NCI-H2029 treated with DMSO at 0.1 percent for 48 hours (cell line): ENCODE measurements at regions not wholly inside any gene's neighbourhood (a gene's known extent, or its start where the extent isn't known, plus 50 kb on each side); places are given as distances from the start of the nearest gene placed in this dataset.
A peak's percentile ranks its signal among the peaks of the same experiment; 100 is the strongest.

Experiments
- DNase-seq: peaks from one replicate; lab custom pipeline; 2025; lab: John Stamatoyannopoulos, UW

DNA sequence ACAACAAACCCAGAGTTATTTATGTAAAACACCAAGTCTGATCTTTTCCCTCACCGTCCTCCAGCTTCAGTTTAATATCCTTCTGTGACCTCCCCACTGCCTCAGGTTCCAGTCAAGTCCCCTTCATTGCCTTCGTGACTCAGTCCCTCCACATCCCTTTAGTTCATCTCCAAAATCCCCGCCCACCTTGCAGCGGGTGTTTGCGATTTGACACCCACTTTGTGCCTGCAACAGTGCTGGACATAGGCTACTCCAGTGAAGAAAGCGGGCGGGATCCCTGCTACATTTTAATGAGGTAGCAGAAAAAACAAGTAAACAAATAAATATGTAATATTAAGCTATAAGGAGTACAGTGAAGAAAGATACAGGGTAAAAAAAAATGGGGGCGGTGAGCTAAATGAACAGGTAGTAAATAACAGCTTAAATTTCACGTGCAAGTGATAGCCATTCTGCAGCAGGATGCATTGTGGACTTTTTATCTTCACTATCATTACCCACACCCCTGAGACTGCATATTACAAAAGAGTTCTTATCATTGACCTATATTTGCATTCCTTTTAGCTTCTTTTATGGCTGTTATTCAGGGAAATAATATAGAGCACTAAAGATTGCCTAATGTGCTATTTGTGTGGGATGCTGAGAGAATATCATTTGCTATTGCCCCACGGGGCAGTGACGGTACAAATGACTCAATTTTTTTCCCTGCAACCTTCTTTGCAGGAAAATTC, 222.8 kb upstream of the NUDT4 start:
- DNase-seq, result no peak

DNA sequence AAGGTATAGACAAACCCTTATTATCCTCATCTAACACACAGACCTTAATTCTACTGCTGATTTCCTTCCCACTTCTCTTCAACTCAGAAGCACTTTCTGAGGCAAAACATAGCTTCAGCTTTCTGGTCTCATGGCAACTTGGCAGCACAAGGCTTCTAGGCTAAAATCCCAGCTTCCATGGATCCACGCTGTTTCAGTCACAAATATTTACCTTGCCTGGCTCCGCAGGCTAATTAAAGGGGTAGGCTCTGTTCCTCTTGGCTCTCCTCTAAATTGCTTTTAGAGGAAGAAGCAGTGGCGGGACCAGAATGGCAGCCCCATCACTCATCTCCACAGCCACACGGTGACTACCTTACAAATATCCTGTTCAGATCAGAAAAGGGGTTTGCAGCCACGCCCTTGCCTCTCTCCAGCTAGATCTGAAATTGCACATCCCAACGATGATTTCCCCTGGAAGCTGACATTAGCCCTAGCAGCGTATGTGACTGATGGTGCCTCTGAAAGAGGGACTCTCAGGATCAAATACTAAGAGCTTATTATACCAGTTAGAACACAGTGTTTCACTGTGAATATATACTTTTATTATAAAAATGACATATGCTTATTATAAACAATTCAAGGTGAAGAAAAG, 221.5 kb upstream of the NUDT4 start:
- peak; percentile 88 for DNase-seq

DNA sequence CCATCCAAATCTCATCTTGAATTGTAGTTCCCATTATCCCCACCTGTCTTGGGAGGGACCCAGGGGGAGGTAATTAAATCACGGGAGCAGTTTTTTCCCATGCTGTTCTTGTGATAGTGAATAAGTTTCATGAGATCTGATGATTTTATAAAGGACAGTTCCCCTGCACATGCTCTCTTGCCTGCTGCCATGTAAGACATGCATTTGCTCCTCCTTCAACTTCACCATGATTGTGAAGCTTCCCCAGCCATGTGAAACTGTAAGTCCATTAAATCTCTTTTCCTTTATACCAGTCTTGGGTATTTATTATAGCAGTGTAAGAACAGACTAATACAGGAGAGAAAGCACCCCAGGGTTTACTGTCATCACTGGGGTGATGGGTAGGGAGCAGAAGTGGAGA, 220.4 kb upstream of the NUDT4 start:
- no peak for DNase-seq

DNA sequence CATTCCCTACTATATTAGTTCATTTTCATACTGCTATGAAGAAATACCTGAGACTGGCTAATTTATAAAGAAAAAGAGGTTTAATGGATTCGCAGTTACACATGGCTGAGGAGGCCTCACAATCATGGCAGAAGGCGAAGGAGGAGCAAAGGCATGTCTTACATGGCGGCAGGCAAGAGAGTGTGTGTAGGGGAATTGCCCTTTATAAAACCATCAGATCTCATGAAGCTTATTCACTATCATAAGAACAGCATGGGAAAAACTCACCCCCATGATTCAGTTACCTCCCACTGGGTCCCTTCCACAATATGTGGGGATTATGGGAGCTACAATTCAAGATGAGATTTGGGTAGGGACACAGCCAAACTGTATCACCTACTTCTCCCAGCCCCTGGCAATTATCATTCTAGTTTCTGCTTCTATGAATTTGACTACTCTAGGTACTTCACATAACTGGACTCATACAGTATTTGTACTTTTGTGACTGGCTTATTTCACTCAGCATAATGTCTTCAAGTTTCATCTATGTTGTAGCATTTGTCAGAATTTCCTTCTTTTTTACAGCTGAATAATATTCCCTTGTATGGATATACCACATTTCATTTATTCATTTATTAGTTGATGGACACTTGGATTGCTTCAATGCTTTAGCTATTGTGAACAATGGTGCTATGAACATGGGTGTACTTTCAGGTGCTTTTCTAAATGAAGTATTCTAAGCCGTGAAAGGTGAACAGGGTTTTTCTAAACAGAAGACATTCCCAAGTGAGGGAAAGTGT, 219.5 kb upstream of the NUDT4 start:
- DNase-seq, result no peak

DNA sequence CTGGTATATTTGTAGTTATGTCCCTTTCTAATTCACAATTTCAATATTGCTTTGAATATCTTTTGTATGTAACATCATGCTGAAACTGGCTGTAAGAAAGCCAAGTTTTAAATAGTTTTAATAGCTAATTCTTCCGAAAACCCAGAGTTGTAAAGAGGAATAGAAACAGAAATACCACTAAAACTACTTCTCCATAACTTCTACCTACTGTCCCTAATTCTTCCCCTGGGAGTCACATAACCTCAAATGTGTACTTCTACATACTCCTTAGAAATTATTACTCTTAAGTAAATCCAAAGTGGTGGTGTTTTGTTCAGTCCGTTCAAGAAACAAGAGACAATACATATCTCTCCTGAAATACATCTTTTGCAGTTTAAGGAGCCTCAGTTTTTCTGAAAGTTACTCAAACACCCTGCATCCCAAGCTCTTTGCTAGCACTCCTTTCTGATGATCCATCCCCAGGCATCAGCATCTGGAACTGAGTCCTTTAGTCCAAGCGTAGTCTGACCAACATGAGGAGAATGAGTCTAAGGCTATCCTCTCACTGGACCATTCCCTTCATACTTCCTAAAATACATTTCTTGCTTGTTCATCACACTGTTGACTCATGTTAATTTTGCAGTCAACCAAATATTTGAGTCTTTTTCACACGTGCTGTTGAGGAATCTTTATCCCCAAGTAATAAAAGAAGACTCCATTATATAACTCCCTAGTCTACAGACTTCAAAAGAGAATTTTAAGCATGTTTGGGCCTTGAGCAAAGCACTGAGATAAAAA, 214.3 kb upstream of the NUDT4 start:
- DNase-seq, result no peak

DNA sequence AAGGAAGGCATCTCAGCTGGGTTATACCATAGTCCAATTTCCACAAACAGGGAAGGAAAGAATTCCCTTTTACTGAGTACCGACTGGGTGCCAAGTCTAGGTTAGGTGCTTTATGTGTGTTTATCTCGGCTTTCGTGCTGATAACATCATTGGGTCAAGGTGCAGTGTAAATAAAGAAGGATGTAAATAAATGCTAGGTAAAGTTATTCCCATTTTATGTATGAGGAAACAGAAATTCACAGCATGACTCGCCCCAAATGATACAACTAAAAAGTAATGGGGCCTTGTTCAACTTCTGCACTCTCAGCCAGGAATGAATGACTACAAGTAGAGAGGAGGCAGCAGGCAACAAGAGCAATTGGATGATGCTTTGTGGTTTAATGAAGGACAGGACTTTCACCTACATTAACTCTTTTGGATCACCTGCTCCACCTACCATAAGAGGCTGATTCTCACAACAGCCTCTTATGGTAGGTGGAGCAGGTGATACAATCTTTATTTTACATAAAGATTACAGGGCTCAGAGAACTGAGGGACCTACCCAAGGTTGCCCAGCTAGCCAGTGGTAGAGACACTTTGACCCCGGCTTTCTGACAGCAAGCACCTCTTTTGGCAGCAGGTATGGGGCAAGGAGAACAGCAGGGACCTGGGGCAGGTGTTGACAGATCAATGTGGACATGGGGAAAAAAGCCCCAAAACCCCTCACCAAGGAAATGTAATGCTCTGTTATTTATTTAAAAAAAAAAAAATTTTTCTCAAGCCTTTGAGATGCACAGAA, 213.4 kb upstream of the NUDT4 start:
- DNase-seq, result peak; percentile 24

DNA sequence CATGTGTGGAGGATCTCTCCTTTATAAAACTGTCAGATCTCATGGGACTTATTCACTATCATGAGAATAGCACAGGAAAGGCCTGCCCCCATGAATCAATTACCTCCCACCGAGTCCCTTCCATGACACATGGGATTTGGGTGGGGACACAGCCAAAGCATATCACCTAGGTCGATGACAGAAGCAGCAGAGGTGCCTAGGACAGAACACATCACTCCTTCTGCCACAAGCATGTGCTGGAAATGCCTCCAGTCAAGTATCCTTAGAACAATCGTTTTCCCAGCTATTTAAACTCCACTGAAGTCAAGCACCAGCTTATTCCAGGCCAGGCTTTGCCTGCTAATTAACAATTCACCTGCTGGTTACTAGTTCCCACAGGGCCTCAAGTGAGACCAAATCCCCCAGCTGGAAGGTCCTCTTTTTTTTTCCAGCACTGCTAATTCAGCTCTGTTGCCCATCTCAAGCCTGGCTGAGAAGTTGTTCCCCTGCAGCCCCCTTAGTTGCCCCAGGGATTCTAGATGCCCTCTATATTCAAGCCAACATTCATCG, 212.3 kb upstream of the NUDT4 start:
- no peak for DNase-seq

DNA sequence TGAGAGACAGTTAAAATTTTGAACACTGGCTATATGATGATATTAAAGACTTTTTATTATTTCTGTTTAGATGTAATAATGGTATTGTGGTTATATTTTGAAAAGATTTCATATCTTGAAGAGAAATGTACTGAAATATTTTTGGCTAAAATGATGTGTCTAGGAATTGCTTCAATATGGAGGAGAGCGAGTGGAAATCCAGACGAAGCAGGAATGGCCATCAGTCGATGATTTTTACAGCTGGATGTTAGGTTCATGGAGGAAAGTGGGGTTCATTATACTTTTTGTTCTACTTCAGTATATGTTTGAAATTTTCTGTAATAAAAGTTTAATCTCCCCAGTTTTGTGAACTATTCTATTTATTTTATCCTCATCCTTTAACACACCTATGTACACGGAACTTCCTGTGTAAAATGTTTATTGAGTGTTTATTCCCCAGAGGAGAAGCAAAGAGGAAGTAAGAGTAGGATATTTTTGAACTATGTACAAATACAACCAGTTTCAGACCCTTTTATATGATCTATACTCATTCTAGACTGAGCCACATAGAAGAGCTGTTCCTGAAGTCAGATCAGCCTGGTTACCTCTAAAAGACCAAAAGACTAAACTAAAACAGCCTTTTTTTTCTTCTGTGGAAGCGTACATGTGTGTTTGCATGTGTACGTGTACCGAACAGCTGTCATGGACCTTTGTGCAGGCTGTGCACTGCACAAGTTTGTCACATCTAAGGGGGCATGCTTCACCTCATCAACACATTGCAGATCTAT, 211.0 kb upstream of the NUDT4 start:
- DNase-seq, result no peak

DNA sequence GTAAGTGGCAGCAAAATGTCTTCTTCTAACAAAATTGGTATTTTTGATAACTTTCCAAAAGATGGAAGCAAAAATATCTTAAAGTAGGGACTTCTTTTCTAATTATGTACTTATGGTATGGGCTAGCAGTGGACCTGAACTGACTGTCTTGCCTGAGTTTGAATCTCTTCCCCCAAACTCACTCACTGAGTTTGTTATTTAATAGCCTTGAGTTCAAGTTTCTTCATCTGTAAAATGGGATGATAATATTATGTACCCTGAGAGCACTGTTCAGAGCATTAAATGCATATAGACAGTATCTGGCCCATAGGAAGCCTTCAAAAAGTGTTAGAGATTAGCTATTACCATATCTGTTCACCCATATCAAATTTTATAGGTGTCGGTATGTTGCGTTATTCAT, 210.4 kb upstream of the NUDT4 start:
- no peak for DNase-seq

DNA sequence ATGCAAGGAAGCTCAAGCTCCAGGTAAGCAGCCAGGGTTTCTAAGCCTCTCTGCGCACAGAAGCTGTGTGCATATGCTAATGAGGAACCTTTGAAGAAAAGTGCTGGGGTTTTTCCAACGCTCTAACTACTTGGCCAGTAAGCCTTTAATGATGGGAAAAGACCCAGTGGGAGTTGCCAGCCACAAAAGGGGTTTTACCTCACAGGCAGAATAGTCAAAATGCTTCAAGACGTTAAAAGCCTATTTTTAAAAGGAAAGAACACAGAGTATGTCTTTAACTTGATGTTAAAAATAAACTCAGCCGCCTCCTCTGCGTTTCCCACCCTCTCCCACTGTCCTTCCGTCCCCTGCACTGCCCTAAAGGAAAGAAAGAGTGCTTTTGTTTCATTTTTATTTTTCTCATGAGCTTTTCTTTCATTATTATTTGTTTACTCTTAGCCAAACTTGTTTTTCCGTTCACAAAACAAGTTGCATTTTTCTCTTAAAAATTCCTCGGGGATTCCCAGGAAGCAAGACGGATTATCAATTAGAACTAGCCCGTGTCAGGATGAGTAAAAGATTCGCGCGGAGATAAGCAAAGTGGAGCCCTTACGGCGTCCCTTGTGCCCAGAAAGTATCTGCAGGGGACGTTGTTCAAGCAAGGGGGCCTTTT, 209.8 kb upstream of the NUDT4 start:
- DNase-seq, result no peak

DNA sequence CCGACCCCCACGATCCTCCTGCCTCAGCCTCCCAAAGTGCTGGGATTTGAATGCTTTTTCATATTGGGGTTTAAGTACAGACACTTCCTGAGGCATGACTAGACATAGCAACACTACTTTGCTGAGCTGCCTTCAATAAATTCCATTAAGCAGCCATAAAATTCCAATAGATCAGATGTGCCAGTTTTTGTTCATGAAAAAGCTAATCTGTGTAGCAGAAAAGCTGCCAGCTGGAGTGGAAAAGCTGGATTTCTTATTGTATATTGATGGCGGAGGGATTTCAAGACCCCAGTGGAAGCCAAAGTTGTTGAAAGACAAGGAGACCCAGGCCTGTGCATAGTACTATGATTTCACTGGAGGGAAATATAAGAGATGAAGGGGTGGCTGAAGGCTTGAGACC, 209.0 kb upstream of the NUDT4 start:
- no peak for DNase-seq

DNA sequence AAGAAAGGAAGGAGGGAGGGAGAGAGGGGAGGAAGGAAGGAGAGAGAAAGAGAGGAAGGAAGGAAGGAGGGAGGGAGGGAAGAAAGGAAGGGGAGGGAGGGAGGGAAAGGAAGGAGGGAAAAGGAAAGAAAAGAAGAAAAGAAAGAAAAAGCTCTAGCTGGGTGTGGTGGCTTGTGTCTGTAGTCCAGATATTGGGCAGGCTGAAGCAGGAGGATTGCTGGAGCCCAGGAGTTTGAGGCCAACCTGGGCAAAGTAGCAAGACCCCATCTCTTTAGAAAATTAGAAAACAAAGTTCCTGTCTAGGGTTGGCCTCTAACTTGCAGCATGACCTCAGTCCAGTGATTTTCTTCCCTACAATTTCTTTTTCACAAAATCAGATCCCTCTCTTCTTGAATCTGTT, 208.2 kb upstream of the NUDT4 start:
- DNase-seq, result no peak

DNA sequence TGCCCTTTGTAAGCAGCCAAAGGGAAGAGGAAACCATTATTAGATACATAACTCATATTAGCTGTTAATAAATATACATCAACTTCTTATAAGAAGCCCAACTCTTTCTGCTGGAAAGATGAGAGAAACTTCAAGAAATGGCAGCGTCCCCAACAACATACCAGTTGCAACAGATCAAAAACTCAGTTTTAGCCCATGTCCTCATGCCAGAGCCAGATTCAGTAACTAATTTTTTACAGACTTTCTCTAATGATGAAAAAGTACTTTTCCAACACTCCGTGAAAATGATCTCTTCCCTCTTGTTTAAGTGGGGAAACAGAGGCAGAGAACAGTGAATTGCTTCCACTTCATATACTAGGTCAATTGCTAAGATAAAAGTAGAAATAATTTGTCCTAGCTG, 206.8 kb upstream of the NUDT4 start:
- DNase-seq, result no peak

DNA sequence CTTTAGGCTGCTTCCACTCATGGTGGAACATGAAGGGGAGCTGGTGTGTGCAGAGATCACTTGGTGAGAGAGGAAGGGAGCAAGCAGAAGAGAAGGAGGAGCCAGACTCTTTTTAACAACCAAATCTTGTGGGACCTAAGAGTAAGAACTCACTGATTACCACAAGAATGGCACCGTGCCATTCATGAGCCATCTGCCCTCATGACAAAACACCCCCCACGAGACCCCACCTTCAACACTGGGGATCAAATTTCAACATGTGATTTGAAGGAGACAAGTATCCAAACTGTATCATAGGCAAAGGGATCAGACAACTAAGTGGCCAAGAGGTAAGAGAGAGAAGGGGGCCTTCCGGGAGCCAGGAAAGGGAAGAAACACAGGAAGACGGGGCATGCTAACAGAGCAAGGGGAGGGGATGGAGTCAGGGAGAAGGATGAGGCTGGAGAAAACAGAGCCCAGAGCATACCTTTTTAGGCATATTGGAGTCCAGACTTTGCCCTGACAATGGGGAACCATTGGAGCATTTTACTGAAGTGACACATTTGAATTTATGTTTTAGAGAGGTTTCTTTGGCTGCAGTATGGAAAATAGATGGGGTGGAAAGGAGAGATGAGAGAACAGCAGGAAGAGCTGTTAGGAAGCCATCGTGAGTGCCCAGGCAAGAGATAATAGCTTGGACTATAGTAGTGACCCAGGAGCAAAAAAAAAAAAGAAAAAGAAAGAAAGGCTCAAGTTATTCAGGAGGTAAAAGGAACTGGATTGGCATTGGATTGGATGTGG, 204.4 kb upstream of the NUDT4 start:
- no peak for DNase-seq

DNA sequence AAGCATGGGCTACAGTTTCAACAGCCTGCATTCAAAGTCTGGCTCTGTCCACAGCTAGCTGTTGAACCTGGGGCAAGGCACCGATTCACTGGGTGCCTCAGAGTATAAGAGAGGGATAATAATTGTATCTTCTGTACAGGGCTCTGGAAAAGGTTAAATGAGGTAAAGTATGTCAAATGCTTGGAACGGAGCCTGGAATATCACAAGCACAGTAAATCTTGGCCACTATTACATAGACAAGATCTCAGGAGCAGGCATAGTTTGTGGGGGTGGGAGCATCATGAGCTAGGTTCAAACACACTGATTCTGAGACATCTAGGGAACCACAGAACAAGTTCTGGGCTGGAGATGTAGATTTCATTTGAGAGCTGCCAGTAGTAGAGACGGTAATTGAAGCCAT, 203.7 kb upstream of the NUDT4 start:
- DNase-seq, result no peak

DNA sequence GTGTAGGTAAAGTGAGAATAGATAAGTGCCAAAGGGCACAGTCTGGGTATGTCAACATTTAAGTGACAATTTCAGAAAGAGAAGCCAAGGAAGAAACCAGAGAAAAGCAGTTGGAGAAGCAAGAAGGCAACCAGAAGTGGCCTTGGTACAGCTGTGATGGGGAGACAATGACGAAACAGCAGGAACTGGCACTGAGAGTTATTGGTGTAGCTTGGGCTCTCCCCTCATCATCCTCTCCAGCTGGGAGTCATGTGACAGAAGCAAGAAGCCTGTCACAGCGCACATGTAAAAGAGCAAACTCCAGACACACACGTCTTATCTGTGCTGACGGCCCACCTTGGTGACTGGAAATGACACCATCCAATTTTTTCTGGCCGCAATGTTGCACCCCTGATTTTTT, 203.3 kb upstream of the NUDT4 start:
- DNase-seq, result no peak

DNA sequence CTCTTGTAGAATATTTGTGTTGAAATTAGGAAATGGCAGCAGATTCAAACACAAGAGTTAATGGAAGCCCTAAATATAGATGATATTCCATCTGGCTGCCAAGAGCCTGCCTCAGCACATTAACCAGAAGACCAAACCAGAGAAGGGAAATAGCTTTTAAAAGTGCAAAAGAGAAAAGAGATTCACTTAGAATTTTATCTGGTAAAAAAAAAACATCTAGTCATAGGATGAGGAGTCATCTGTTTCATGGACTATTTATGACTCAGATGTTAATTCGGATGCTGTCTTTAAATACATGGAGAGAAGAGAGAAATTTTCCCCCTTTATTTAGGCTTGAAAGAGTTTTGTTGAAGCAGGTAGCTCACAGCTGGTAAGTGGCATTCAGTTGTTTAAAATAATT, 201.6 kb upstream of the NUDT4 start:
- no peak for DNase-seq

DNA sequence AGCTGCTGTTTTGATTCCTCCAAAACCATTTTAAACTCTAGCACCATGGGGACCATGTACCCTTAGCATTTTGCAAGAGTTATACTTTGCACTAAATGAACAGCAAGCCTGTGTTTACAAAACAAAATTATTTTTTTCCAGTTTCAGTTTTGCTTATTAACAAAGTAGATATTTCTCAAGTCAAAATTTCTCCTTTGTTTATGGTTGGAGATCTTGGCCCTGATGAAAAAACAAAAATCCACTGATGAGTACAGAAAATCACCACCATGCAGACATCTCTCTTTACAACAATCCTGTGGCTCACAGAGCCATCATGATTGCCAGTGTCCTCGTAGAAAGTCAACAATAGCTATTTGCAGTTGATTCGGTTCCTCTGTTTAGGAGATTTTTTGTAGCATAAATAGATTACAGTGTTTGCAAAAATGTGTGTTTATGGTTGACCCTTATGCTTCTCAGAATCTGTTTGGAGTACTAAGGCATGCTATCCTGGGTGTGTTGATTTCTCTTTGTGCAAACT, 201.1 kb upstream of the NUDT4 start:
- no peak for DNase-seq
